PFSK-1 (cell line): ENCODE measurements at regions not wholly inside any gene's neighbourhood (a gene's known extent, or its start where the extent isn't known, plus 50 kb on each side); places are given as distances from the start of the nearest gene placed in this dataset.

Experiments
- FOXP2 ChIP-seq: optimal IDR thresholded peaks from 2 replicates; pipeline ENCODE3; 2011; ENCODE audit warnings: borderline replicate concordance, control low read depth, inconsistent platforms; ENCODE audit not compliant: insufficient read depth; ENCODE audit errors: extremely low read length, extremely low read depth
- POLR2AphosphoS5 ChIP-seq: IDR thresholded peaks from 2 replicates; pipeline ENCODE4 v1.6.1; 2012; ENCODE audit warnings: low read depth, mild to moderate bottlenecking, control low read depth, low read length, moderate library complexity
- REST ChIP-seq, 2 experiments: IDR thresholded peaks; 2 replicates each; pipeline versions ENCODE4 v1.6.1 to v1.8.0; 2011 to 2012; ENCODE audit warnings: low read depth in 2 of 2, low read length in 2 of 2, control low read depth in 1 of 2, inconsistent platforms in 1 of 2, mild to moderate bottlenecking in 1 of 2, moderate library complexity in 1 of 2; ENCODE audit not compliant: insufficient read depth in 1 of 2
- SIN3A ChIP-seq: IDR thresholded peaks from 2 replicates; pipeline ENCODE4 v1.6.1; 2012; ENCODE audit warnings: mild to moderate bottlenecking, low read length, moderate library complexity, borderline replicate concordance; ENCODE audit not compliant: insufficient read depth
- TAF1 ChIP-seq: IDR thresholded peaks from 2 replicates; pipeline ENCODE4 v1.6.1; 2012; ENCODE audit warnings: low read length, control low read depth, borderline replicate concordance; ENCODE audit not compliant: insufficient read depth

DNA sequence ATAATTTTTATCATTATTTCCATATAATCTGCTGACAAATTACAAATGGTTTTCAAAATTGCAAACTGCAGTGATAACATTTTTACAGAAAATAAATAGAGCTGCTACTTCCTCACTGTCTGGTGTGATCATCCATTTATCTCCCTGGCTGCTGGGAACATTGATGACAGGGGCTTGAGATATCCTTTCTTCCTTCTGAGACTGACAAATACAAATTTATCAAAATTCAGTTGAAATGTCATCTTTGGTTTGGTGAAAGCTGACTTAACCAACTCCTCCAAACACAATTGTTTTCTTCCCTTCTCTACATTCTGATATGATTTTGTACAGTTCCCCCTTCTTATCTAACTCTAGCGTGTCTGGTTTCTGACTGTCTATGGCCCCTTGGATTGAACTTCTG, 611.8 kb upstream of the KLF4 start:
- no peak for TF ChIP-seq SIN3A
- TF ChIP-seq REST (IDR thresholded peaks at IDR 0.05; ENCODE audit: insufficient read depth in 1 of 2, low read depth in 2 of 2, low read length in 2 of 2), result no peak
- no peak for TF ChIP-seq POLR2AphosphoS5
- TF ChIP-seq FOXP2, result no peak
- TF ChIP-seq TAF1, result no peak
